ENCODE measurements at regions not wholly inside any gene's neighbourhood (a gene's known extent, or its start where the extent isn't known, plus 50 kb on each side); places are given as distances from the start of the nearest gene placed in this dataset.

GRCh38 chr5:30039379-30039778 lies 1154.1 kb upstream of the CDH6 start:
- DNase-seq = no peak

GRCh38 chr5:30034870-30035269 lies 1158.6 kb upstream of the CDH6 start:
- DNase-seq = no peak

GRCh38 chr5:30030101-30030500 lies 1163.4 kb upstream of the CDH6 start:
- DNase-seq = no peak

- DNase-seq = no peak
Measured at GRCh38 chr5:30001826-30002225, 1191.7 kb upstream of the CDH6 start.

GRCh38 chr5:30000231-30000630 lies 1193.3 kb upstream of the CDH6 start:
- no peak for DNase-seq

- no peak for DNase-seq
Measured at GRCh38 chr5:29995154-29995553, 1198.3 kb upstream of the CDH6 start.

- DNase-seq = no peak
Measured at GRCh38 chr5:29994519-29994918, 1199.0 kb upstream of the CDH6 start.

- DNase-seq = no peak
Measured at GRCh38 chr5:29993286-29993685, 1200.2 kb upstream of the CDH6 start.

GRCh38 chr5:29992248-29992647 lies 1201.2 kb upstream of the CDH6 start:
- DNase-seq = no peak

- no peak for DNase-seq
Measured at GRCh38 chr5:29990681-29991080, 1202.8 kb upstream of the CDH6 start.

GRCh38 chr5:29984156-29984540 lies 1209.3 kb upstream of the CDH6 start:
- DNase-seq = no peak

GRCh38 chr5:29983528-29984155 lies 1209.8 kb upstream of the CDH6 start:
- DNase-seq = no peak

GRCh38 chr5:29982457-29982856 lies 1211.0 kb upstream of the CDH6 start:
- no peak for DNase-seq

GRCh38 chr5:29972597-29972996 lies 1220.9 kb upstream of the CDH6 start:
- no peak for DNase-seq

- DNase-seq = no peak
Measured at GRCh38 chr5:29963956-29964355, 1229.5 kb upstream of the CDH6 start.

- no peak for DNase-seq
Measured at GRCh38 chr5:29960323-29960722, 1233.2 kb upstream of the CDH6 start.

- DNase-seq = no peak
Measured at GRCh38 chr5:29950416-29951145, 1242.9 kb upstream of the CDH6 start.

- no peak for DNase-seq
Measured at GRCh38 chr5:29949301-29949872, 1244.1 kb upstream of the CDH6 start.

- DNase-seq = no peak
Measured at GRCh38 chr5:29944327-29944726, 1249.2 kb upstream of the CDH6 start.

- DNase-seq = no peak
Measured at GRCh38 chr5:29942089-29942488, 1251.4 kb upstream of the CDH6 start.

- DNase-seq = no peak
Measured at GRCh38 chr5:29939988-29940387, 1253.5 kb upstream of the CDH6 start.

GRCh38 chr5:29935371-29935770 lies 1258.1 kb upstream of the CDH6 start:
- DNase-seq = no peak

GRCh38 chr5:29930316-29930715 lies 1263.2 kb upstream of the CDH6 start:
- DNase-seq = no peak

GRCh38 chr5:29924107-29924506 lies 1269.4 kb upstream of the CDH6 start:
- DNase-seq = no peak
